HEK293 (cell line): ENCODE measurements at regions not wholly inside any gene's neighbourhood (a gene's known extent, or its start where the extent isn't known, plus 50 kb on each side); places are given as distances from the start of the nearest gene placed in this dataset.

Experiments used
- CTCF ChIA-PET: fragments of 350-600 bp; formaldehyde crosslinking; extraction: SDS; loops from one replicate; lab custom pipeline; 2021; ENCODE audit warnings: antibody characterized with exemption; lab: Yijun Ruan, JAX
- POLR2A ChIA-PET: fragments of 300-600 bp; formaldehyde crosslinking; extraction: SDS; loops from one replicate; lab custom pipeline; 2020; ENCODE audit warnings: antibody characterized with exemption, inconsistent platforms; lab: Yijun Ruan, JAX
- H3K27ac ChIP-seq: fragments of 200-500 bp; sonication (Bioruptor generic); 2 replicates; pipeline ENCODE4 v1.5.1; 2014; ENCODE audit warnings: low read depth, low read length, control low read depth, inconsistent platforms; ENCODE audit errors: extremely low read depth
- H3K36me3 ChIP-seq, 2 experiments: fragments of 200-500 bp in 1 of 2; sonication (Bioruptor generic) in 1 of 2; 1 replicate in 1 of 2; 2 replicates in 1 of 2; pipeline ENCODE4 v1.5.1; 2014 to 2017; ENCODE audit warnings: inconsistent platforms in 2 of 2, low read length in 2 of 2; ENCODE audit not compliant: control insufficient read depth in 2 of 2, insufficient read depth in 1 of 2
- H3K4me1 ChIP-seq: fragments of 200-500 bp; sonication (Bioruptor generic); 2 replicates; pipeline ENCODE4 v1.5.1; 2014; ENCODE audit warnings: mild to moderate bottlenecking, low read length, inconsistent platforms; ENCODE audit not compliant: control insufficient read depth, insufficient read depth
- H3K4me3 ChIP-seq: 2 replicates; pipeline ENCODE4 v1.5.1; 2011; ENCODE audit warnings: low read depth, mild to moderate bottlenecking, control low read depth, low read length, moderate library complexity
- H3K9me3 ChIP-seq: fragments of 200-500 bp; sonication (Bioruptor generic); 2 replicates; pipeline ENCODE4 v1.5.1; 2014; ENCODE audit warnings: low read depth, low read length, inconsistent platforms; ENCODE audit not compliant: control insufficient read depth, insufficient read depth
- ATF2 ChIP-seq: fragments of 450-650 bp; formaldehyde crosslinking; IDR thresholded peaks from 2 replicates; pipeline ENCODE4 v1.5.1; 2016; ENCODE audit warnings: missing biosample characterization, missing genetic modification characterization, low read depth
- EGR2 ChIP-seq: fragments of 450-650 bp; formaldehyde crosslinking; IDR thresholded peaks from 2 replicates; pipeline ENCODE4 v1.5.1; 2016; ENCODE audit warnings: low read depth, missing biosample characterization, missing genetic modification characterization
- HOXD13 ChIP-seq: sonication (generic); formaldehyde crosslinking; IDR thresholded peaks from 2 replicates; pipeline ENCODE4 v1.8.0; 2022; ENCODE audit warnings: missing genetic modification reagents, borderline replicate concordance
- PATZ1 ChIP-seq: fragments of 450-650 bp; formaldehyde crosslinking; IDR thresholded peaks from 2 replicates; pipeline ENCODE4 v1.5.1; 2016; ENCODE audit warnings: missing biosample characterization, missing genetic modification characterization
- YY2 ChIP-seq: fragments of 450-650 bp; formaldehyde crosslinking; IDR thresholded peaks from 2 replicates; pipeline ENCODE4 v1.5.1; 2016; ENCODE audit warnings: missing biosample characterization, missing genetic modification characterization
- ZFP3 ChIP-seq: fragments of 450-650 bp; formaldehyde crosslinking; IDR thresholded peaks from 2 replicates; pipeline ENCODE4 v1.5.1; 2016; ENCODE audit warnings: low read depth, missing biosample characterization, missing genetic modification characterization
- ZNF148 ChIP-seq: fragments of 450-650 bp; formaldehyde crosslinking; IDR thresholded peaks from 2 replicates; pipeline ENCODE4 v1.5.0; 2017; ENCODE audit warnings: missing biosample characterization, missing genetic modification characterization, borderline replicate concordance
- ZNF248 ChIP-seq: fragments of 450-650 bp; formaldehyde crosslinking; IDR thresholded peaks from 2 replicates; pipeline ENCODE4 v1.5.1; 2017; ENCODE audit warnings: missing biosample characterization, missing genetic modification characterization
- ZNF354C ChIP-seq: fragments of 450-650 bp; formaldehyde crosslinking; IDR thresholded peaks from 2 replicates; pipeline ENCODE4 v1.5.1; 2016; ENCODE audit warnings: missing biosample characterization, missing genetic modification characterization, low read depth, borderline replicate concordance
- ZNF423 ChIP-seq: fragments of 450-650 bp; formaldehyde crosslinking; IDR thresholded peaks from 2 replicates; pipeline ENCODE4 v1.5.1; 2016; ENCODE audit warnings: missing biosample characterization, missing genetic modification characterization
- ZNF501 ChIP-seq: fragments of 450-650 bp; formaldehyde crosslinking; IDR thresholded peaks from 2 replicates; pipeline ENCODE4 v1.5.1; 2016; ENCODE audit warnings: missing biosample characterization, missing genetic modification characterization
- ZNF518A ChIP-seq: fragments of 450-650 bp; formaldehyde crosslinking; conservative IDR thresholded peaks from 2 replicates; pipeline ENCODE4 v1.5.1; 2016; ENCODE audit warnings: low read depth, missing biosample characterization, missing genetic modification characterization
- ZNF530 ChIP-seq: fragments of 450-650 bp; formaldehyde crosslinking; IDR thresholded peaks from 2 replicates; pipeline ENCODE4 v1.5.1; 2016; ENCODE audit warnings: low read depth, missing biosample characterization, missing genetic modification characterization
- ZNF624 ChIP-seq: fragments of 450-650 bp; formaldehyde crosslinking; IDR thresholded peaks from 2 replicates; pipeline ENCODE4 v1.5.1; 2017; ENCODE audit warnings: missing biosample characterization, missing genetic modification characterization
- ZNF704 ChIP-seq: fragments of 450-650 bp; formaldehyde crosslinking; IDR thresholded peaks from 2 replicates; pipeline ENCODE4 v1.5.1; 2016; ENCODE audit warnings: missing biosample characterization, missing genetic modification characterization
- ZNF747 ChIP-seq: fragments of 450-650 bp; formaldehyde crosslinking; IDR thresholded peaks from 2 replicates; pipeline ENCODE4 v1.5.1; 2016; ENCODE audit warnings: missing biosample characterization, missing genetic modification characterization
- ZNF776 ChIP-seq: fragments of 450-650 bp; formaldehyde crosslinking; IDR thresholded peaks from 2 replicates; pipeline ENCODE4 v1.5.0; 2017; ENCODE audit warnings: missing biosample characterization, missing genetic modification characterization, borderline replicate concordance
- ZSCAN23 ChIP-seq: fragments of 450-650 bp; formaldehyde crosslinking; IDR thresholded peaks from 2 replicates; pipeline ENCODE4 v1.5.1; 2016; ENCODE audit warnings: missing biosample characterization, missing genetic modification characterization

GRCh38 chr3:167167491-167167890, 212.6 kb downstream of the ZBBX start:
- H3K27ac ChIP-seq: no peak overlapping the region
- CTCF ChIA-PET: no interaction called here

GRCh38 chr3:167166594-167167253, 213.4 kb downstream of the ZBBX start:
- Histone ChIP-seq H3K9me3 (no peaks in the 10 kb centered on the region), H3K4me3 (no peak overlapping the region), H3K36me3 (no peaks in the 10 kb centered on the region), H3K27ac (no peak overlapping the region), H3K4me1 (no peaks in the 10 kb centered on the region)
- ChIA-PET CTCF (no interaction called here), POLR2A (no interaction called here)
- TF ChIP-seq HOXD13 (CRISPR knock-in tag): no peak
- TF ChIP-seq EGR2 (tag by site-specific recombination): no peak
- no peak for TF ChIP-seq ZNF776 (tag by site-specific recombination)

More at GRCh38 chr3:167167491-167167890, 212.6 kb downstream of the ZBBX start:
- no peak overlapping the region for H3K4me3 ChIP-seq
- TF ChIP-seq ATF2 (tag by site-specific recombination) (no peak), ZSCAN23 (no peak), ZNF501 (tag by site-specific recombination) (no peak), ZFP3 (tag by site-specific recombination) (no peak), ZNF354C (tag by site-specific recombination) (no peak), ZNF248 (tag by site-specific recombination) (no peak)
- no peaks in the 10 kb centered on the region for H3K4me1 ChIP-seq
- POLR2A ChIA-PET: no interaction called here
- H3K9me3 ChIP-seq: no peaks in the 10 kb centered on the region
- H3K36me3 ChIP-seq: no peaks in the 10 kb centered on the region

GRCh38 chr3:167166012-167166411, 214.1 kb downstream of the ZBBX start:
- Histone ChIP-seq H3K36me3 (no peaks in the 10 kb centered on the region), H3K4me3 (no peak overlapping the region), H3K27ac (no peak overlapping the region), H3K4me1 (no peaks in the 10 kb centered on the region), H3K9me3 (no peaks in the 10 kb centered on the region)
- POLR2A ChIA-PET: no interaction called here
- CTCF ChIA-PET: no interaction called here
- no peak for TF ChIP-seq ZNF704 (tag by site-specific recombination)
- TF ChIP-seq ZNF423 (tag by site-specific recombination): no peak
- no peak for TF ChIP-seq ZNF624 (tag by site-specific recombination)
- TF ChIP-seq ZNF530 (tag by site-specific recombination): no peak
- TF ChIP-seq YY2 (tag by site-specific recombination): no peak
- no peak for TF ChIP-seq PATZ1 (tag by site-specific recombination)
- no peak for TF ChIP-seq ZNF518A (tag by site-specific recombination)
- no peak for TF ChIP-seq ZNF148 (tag by site-specific recombination)
- no peak for TF ChIP-seq ZNF747 (tag by site-specific recombination)
